ENCODE measurements at regions not wholly inside any gene's neighbourhood (a gene's known extent, or its start where the extent isn't known, plus 50 kb on each side); places are given as distances from the start of the nearest gene placed in this dataset.

DNA sequence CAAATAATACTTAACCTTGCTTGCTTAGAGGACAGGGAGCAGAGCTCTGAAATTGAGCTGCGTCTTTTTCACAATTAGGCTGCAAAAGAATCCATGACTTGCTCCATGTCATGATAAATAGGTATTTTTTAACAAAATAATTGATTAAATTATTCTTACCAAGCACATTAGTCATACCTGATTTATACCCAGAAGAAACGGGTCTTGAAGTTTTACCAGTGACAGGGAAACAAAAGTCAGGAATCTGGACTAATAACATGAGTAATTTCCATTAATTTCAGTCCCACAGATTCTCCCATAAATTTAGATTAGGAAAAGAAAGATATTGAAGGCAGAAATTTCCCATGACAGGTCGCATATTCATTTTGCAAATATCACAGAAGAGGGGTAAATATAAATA, 85.0 kb upstream of the BMP5 start:
- H3K4me3 ChIP-seq (ENCODE audit: low read depth, low read length): no peak overlapping the region
- DNase-seq (ENCODE audit: low read depth): no peak
- TF ChIP-seq, protein P1, sequence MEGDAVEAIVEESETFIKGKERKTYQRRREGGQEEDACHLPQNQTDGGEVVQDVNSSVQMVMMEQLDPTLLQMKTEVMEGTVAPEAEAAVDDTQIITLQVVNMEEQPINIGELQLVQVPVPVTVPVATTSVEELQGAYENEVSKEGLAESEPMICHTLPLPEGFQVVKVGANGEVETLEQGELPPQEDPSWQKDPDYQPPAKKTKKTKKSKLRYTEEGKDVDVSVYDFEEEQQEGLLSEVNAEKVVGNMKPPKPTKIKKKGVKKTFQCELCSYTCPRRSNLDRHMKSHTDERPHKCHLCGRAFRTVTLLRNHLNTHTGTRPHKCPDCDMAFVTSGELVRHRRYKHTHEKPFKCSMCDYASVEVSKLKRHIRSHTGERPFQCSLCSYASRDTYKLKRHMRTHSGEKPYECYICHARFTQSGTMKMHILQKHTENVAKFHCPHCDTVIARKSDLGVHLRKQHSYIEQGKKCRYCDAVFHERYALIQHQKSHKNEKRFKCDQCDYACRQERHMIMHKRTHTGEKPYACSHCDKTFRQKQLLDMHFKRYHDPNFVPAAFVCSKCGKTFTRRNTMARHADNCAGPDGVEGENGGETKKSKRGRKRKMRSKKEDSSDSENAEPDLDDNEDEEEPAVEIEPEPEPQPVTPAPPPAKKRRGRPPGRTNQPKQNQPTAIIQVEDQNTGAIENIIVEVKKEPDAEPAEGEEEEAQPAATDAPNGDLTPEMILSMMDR (IDR thresholded peaks at IDR 0.05; ENCODE audit: insufficient read depth, low read depth, low read length, missing control alignments): no peak

DNA sequence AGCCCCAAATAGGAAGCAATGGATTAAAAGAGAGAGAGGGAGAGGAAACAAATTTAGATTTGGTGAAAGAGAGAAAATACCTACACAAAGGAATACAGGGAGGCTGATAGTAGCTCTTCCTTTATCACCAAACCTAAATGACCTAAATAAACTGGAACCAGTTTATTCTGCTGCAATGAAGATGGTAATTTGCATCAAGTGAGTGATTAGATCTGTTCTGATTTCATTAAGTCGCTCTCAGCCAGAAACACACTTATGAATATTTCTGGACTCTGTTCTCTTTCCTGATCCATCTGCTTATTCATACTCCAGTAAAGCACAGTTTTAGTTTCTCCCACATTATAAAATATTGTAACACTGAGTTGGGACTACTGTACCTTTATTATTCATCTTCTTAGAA, 83.4 kb upstream of the BMP5 start:
- no peak overlapping the region for H3K4me3 ChIP-seq (ENCODE audit: low read depth, low read length)
- no peak for DNase-seq (ENCODE audit: low read depth)
- TF ChIP-seq, protein P1 (IDR thresholded peaks at IDR 0.05; ENCODE audit: insufficient read depth, low read depth, low read length, missing control alignments): no peak

DNA sequence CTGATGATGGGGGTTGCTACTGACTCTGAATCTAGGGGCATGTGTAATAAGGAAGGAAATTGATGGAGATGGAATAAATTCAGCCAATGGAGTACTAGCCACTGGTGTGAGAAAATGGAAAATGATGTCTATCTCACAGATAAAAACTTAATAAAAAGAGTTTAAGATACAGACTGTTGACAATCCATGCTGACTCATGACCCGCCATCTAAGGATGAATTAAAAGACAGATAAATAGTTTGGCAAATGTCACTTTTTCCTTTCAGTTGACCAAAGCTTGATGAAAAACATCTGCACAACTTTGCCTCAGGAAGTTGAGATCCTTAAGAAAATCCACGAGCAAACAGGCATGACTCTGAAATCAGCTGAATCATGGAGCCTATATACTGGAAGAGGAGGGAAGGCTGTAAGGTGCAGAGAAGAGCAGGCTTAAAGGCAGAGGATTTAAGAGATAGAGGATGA, 82.6 kb upstream of the BMP5 start:
- TF ChIP-seq, protein P1 (IDR thresholded peaks at IDR 0.05; ENCODE audit: insufficient read depth, low read depth, low read length, missing control alignments): no peak
- DNase-seq (ENCODE audit: low read depth): no peak
- no peak overlapping the region for H3K4me3 ChIP-seq (ENCODE audit: low read depth, low read length)

DNA sequence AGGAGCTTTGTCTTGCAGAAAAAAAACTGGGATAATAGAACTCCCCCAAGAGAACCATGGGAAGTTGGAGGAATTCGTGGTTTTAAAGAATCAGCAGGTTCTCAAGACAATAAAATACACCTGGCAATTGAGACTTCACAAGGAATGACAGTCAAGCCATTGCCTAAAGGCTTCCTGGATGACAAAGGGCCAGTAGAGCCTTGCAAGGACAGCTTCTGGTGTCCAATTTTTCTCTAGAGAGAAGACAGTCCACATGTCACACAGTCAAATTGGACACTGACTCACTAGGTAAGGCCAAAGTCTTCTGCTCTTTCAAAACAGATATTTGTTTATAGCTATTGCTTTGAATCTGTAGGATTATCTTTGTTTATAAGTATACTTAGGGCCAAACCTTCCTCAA, 80.3 kb upstream of the BMP5 start:
- DNase-seq (ENCODE audit: low read depth): no peak
- H3K4me3 ChIP-seq (ENCODE audit: low read depth, low read length): no peak overlapping the region
- TF ChIP-seq, protein P1 (IDR thresholded peaks at IDR 0.05; ENCODE audit: insufficient read depth, low read depth, low read length, missing control alignments): no peak

DNA sequence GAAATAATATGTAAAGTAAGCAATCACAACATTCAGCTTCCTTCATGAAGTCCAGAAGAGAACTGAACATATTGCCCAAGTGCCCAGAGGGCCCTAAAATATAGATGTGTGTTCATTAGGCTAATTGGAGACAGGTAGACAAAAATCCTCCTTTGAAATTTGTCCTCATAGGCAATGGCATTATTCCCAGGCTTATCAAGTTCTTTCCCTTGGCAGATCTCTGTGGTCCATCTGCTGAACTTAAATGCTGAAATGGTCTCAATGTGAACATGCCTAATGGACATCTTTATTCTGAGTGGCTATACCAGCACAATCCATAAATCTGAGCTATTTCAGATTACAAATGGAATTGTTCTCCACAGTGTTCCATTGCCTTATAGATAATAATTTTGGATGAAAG, 79.0 kb upstream of the BMP5 start:
- H3K4me3 ChIP-seq (ENCODE audit: low read depth, low read length): no peak overlapping the region
- no peak for DNase-seq (ENCODE audit: low read depth)
- TF ChIP-seq, protein P1 (IDR thresholded peaks at IDR 0.05; ENCODE audit: insufficient read depth, low read depth, low read length, missing control alignments): no peak

DNA sequence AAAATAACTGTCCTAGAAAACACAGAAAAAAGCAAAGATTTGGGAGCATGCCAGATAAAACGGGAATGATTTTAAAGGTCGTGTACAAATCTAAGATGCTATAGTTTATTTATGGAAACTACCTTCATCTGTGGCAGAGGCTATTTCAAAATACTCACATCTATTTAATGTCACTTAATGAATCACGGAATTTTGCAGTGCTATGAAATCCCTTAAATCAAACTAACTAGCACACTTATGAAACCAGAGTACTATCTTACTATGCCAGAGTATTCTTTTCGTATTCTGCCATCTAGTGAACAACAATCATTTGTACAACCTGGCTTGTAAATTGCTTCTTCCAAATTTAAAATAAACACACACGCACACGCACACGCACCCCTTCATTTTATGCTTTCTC, 77.9 kb upstream of the BMP5 start:
- no peak overlapping the region for H3K4me3 ChIP-seq (ENCODE audit: low read depth, low read length)
- peak; percentile 14 for DNase-seq (ENCODE audit: low read depth)
- TF ChIP-seq, protein P1 (IDR thresholded peaks at IDR 0.05; ENCODE audit: insufficient read depth, low read depth, low read length, missing control alignments): no peak

DNA sequence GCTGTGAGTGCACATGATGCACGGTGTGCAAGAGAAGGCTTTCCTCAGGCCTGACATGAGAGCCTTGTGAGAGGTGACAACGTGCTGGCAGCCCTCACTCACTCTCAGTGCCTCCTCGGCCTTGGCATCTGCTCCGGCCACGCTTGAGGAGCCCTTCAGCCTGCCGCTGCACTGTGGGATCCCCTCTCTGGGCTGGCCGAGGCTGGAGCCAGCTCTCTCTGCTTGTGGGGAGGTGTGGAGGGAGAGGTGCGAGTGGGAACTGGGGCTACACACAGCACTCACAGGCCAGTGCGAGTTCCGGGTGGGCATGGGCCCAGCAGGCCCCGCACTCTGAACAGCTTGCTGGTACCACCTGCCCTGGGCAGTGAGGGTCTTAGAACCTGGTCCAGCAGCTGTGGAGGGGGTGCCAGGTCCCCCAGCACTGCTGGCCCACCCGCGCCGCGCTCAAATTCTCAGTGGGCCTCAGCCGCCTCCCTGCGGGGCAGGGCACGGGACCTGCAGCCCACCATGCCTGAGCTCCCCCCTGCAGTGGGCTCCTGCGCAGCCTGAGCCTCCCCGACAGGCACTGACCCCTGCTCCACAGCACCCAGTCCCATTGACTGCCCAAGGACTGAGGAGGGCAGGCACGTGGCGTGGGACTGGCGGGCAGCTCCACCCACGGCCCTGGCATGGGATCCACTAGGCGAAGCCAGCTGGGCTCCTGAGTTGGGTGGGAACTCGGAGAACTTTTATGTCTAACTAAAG, 74.9 kb upstream of the BMP5 start:
- H3K4me3 ChIP-seq (ENCODE audit: low read depth, low read length): no peak overlapping the region
- no peak for DNase-seq (ENCODE audit: low read depth)
- TF ChIP-seq, protein P1 (IDR thresholded peaks at IDR 0.05; ENCODE audit: insufficient read depth, low read depth, low read length, missing control alignments): no peak
